ENCODE measurements at regions not wholly inside any gene's neighbourhood (a gene's known extent, or its start where the extent isn't known, plus 50 kb on each side); places are given as distances from the start of the nearest gene placed in this dataset.

- 58% methylated on average over 2 of the region's 2 CpGs; no CpG with 5 or more reads in 1 of the 2 experiments for WGBS, 2 experiments (ENCODE audit: extremely low coverage in 1 of 2, insufficient coverage in 1 of 2, insufficient read length in 1 of 2, insufficient replicate concordance in 2 of 2, low coverage in 1 of 2, low lambda C conversion rate in 2 of 2, missing lambda C conversion rate in 1 of 2)
- no peak overlapping the region for H2AK5ac ChIP-seq (ENCODE audit: low read depth, low read length)
- no peaks in the 10 kb centered on the region for H3K9me3 ChIP-seq (ENCODE audit: insufficient read depth in 2 of 2, low read depth in 1 of 2, low read length in 1 of 2)
- ChIA-PET CTCF (ENCODE audit: partially characterized antibody) (interaction anchor here (0.6 kb wide), 1 partner anchor 1074 kb away, joined by 3 read pairs; no protein-coding TSS in a partner anchor), POLR2A (ENCODE audit: partially characterized antibody) (no interaction called here)
- H3K56ac ChIP-seq (replicated peaks; ENCODE audit: insufficient read length, low read depth, low read length) = no peak overlapping the region
- no peak overlapping the region for H2BK20ac ChIP-seq (ENCODE audit: low read length)
- no peak overlapping the region for H2AFZ ChIP-seq (ENCODE audit: low read length)
- no peak overlapping the region for H4K91ac ChIP-seq (replicated peaks; ENCODE audit: insufficient read length, low read length)
- no peaks in the 10 kb centered on the region; a peak in 1 of 8 replicates for H3K36me3 ChIP-seq (ENCODE audit: control insufficient read depth in 2 of 4, insufficient read depth in 4 of 4, low read length in 3 of 4)
- no peak for DNase-seq (ENCODE audit: low read depth in 1 of 2, low spot score in 2 of 2)
- no peak overlapping the region for H2BK12ac ChIP-seq (ENCODE audit: low read depth, low read length)
- H3K9ac ChIP-seq (replicated peaks in 1 of 4; ENCODE audit: extremely low read depth in 1 of 4, low read depth in 3 of 4, low read length in 3 of 4) = no peak overlapping the region
- H3K27me3 ChIP-seq (replicated peaks in 1 of 4; ENCODE audit: control insufficient read depth in 3 of 4, extremely low read depth in 1 of 4, insufficient read depth in 3 of 4, low read length in 3 of 4) = no peaks in the 10 kb centered on the region
- H3K27ac ChIP-seq (ENCODE audit: low read depth, low read length) = no peak overlapping the region
- H3K23me2 ChIP-seq (ENCODE audit: low read depth, low read length) = no peaks in the 10 kb centered on the region
- no peak overlapping the region for H2BK120ac ChIP-seq (replicated peaks; ENCODE audit: low read depth, low read length)
- no peak overlapping the region for H3K4me3 ChIP-seq (ENCODE audit: extremely low read depth in 1 of 4, insufficient read depth in 2 of 4, low read depth in 3 of 4, low read length in 4 of 4)
- H3K4me1 ChIP-seq (replicated peaks in 1 of 4; ENCODE audit: control insufficient read depth in 3 of 4, insufficient read depth in 4 of 4, low read length in 3 of 4) = peaks cover 0 to 2% (median 0%) of the 10 kb centered on the region in 4 experiments; a peak in 2 of 7 replicates
- no peak overlapping the region for H3K14ac ChIP-seq (ENCODE audit: insufficient read length)
- peak overlapping the region in 1 of 2 experiments; percentile 34; a peak in 1 of 4 replicates for H3K4me2 ChIP-seq (ENCODE audit: insufficient read depth in 1 of 2, low read depth in 2 of 2, low read length in 2 of 2)
- no peak overlapping the region for H2BK5ac ChIP-seq (ENCODE audit: low read depth, low read length)
- no peak for FAIRE-seq
- H4K5ac ChIP-seq (ENCODE audit: insufficient read length, low read depth, low read length) = no peak overlapping the region
- no peaks in the 10 kb centered on the region for H3K79me1 ChIP-seq (ENCODE audit: low read depth, low read length)
- H3K4ac ChIP-seq (replicated peaks; ENCODE audit: insufficient read length, low read depth, low read length) = no peak overlapping the region
- no peak overlapping the region for H3K23ac ChIP-seq (ENCODE audit: insufficient read length)
- H3K18ac ChIP-seq (ENCODE audit: extremely low read depth, low read length) = no peak overlapping the region
- no peak overlapping the region for H2BK15ac ChIP-seq (ENCODE audit: low read length)
- H4K20me1 ChIP-seq (replicated peaks in 1 of 2; ENCODE audit: control insufficient read depth in 1 of 2, insufficient read depth in 2 of 2, low read length in 2 of 2) = no peaks in the 10 kb centered on the region
- no peaks in the 10 kb centered on the region for H3K79me2 ChIP-seq (ENCODE audit: control insufficient read depth in 1 of 2, insufficient read depth in 2 of 2, low read length in 2 of 2)
- no peak overlapping the region for H4K8ac ChIP-seq (ENCODE audit: extremely low read depth, insufficient read depth, low read length)
- no peak for TF ChIP-seq NRF1 (IDR thresholded peaks at IDR 0.05; ENCODE audit: low read depth, low read length)
- TF ChIP-seq POLR2A (IDR thresholded peaks at IDR 0.05; ENCODE audit: control extremely low read depth in 1 of 2, low read depth in 2 of 2, low read length in 2 of 2) = no peak
- TF ChIP-seq RNF2 (IDR thresholded peaks at IDR 0.05; ENCODE audit: borderline replicate concordance, low read depth, low read length, missing control alignments, poor library complexity, severe bottlenecking) = no peak
- no peak for TF ChIP-seq CTCF (IDR thresholded peaks at IDR 0.05; ENCODE audit: control extremely low read depth in 1 of 3, insufficient read depth in 1 of 3, low read depth in 1 of 3, low read length in 3 of 3)
- TF ChIP-seq TCF12 (IDR thresholded peaks at IDR 0.05; ENCODE audit: low read depth, low read length) = no peak
- TF ChIP-seq CTBP2 (IDR thresholded peaks at IDR 0.05; ENCODE audit: borderline replicate concordance, insufficient read depth, insufficient read length, low read length) = no peak
- no peak for TF ChIP-seq CHD1 (IDR thresholded peaks at IDR 0.05; ENCODE audit: low read depth, low read length)
- no peak for TF ChIP-seq PHF8 (conservative IDR thresholded peaks at IDR 0.05; ENCODE audit: low read depth, low read length)
- no peak for TF ChIP-seq ATF2 (IDR thresholded peaks at IDR 0.05; ENCODE audit: low read length)
- no peak for TF ChIP-seq GABPA (IDR thresholded peaks at IDR 0.05; ENCODE audit: borderline replicate concordance, insufficient read depth, low read length)
These were observed 189.8 kb downstream of the HINT1 start for GRCh38 chr5:130975299-130975698.

Measured in H1 (cell line).